GM23338 (cell line): ENCODE measurements at regions not wholly inside any gene's neighbourhood (a gene's known extent, or its start where the extent isn't known, plus 50 kb on each side); places are given as distances from the start of the nearest gene placed in this dataset.

Experiments used
- ATAC-seq: fragments of 200-7000 bp; cut with Tn5 transposase; 3 replicates; pipeline ENCODE4 v1.9.1; 2020
- DNase-seq: peaks from one replicate; pipeline ENCODE4 v3.0.0-alpha.2; 2015; ENCODE audit warnings: low spot score
- H2AFZ ChIP-seq: fragments of 200-600 bp; sonication (generic); 2 replicates; pipeline ENCODE4 v1.8.0; 2016; ENCODE audit warnings: antibody characterized with exemption, mild to moderate bottlenecking, moderate library complexity
- H3F3A ChIP-seq: fragments of 200-600 bp; sonication (generic); replicated peaks from 2 replicates; pipeline ENCODE4 v1.8.0; 2017; ENCODE audit warnings: antibody characterized with exemption, mixed run types, low read depth
- H3K27ac ChIP-seq: fragments of 200-600 bp; sonication (generic); 2 replicates; pipeline ENCODE4 v1.6.1; 2016; ENCODE audit warnings: low read depth
- H3K27me3 ChIP-seq: fragments of 200-600 bp; sonication (generic); 2 replicates; pipeline ENCODE4 v1.8.0; 2016; ENCODE audit warnings: mild to moderate bottlenecking, mixed run types, moderate library complexity; ENCODE audit not compliant: insufficient read depth
- H3K36me3 ChIP-seq: fragments of 200-600 bp; sonication (generic); 2 replicates; pipeline ENCODE4 v1.8.0; 2016; ENCODE audit warnings: mild to moderate bottlenecking; ENCODE audit not compliant: insufficient read depth
- H3K4me1 ChIP-seq: fragments of 200-600 bp; sonication (generic); 2 replicates; pipeline ENCODE4 v1.8.0; 2016; ENCODE audit warnings: mild to moderate bottlenecking, moderate library complexity; ENCODE audit not compliant: insufficient read depth
- H3K4me2 ChIP-seq: fragments of 200-600 bp; sonication (generic); 2 replicates; pipeline ENCODE4 v1.7.1; 2017; ENCODE audit warnings: mixed run types
- H3K4me3 ChIP-seq: fragments of 200-600 bp; sonication (generic); 2 replicates; pipeline ENCODE4 v1.6.1; 2016; ENCODE audit warnings: mixed run types
- H3K79me2 ChIP-seq: fragments of 200-600 bp; sonication (generic); replicated peaks from 2 replicates; pipeline ENCODE4 v1.8.0; 2017; ENCODE audit warnings: mild to moderate bottlenecking; ENCODE audit not compliant: insufficient read depth
- H3K9me2 ChIP-seq: fragments of 200-600 bp; sonication (generic); 2 replicates; pipeline ENCODE4 v1.8.0; 2017; ENCODE audit not compliant: insufficient read depth
- H4K20me1 ChIP-seq: fragments of 200-600 bp; sonication (generic); replicated peaks from 2 replicates; pipeline ENCODE4 v1.8.0; 2017; ENCODE audit warnings: mild to moderate bottlenecking; ENCODE audit not compliant: insufficient read depth
- H3K27ac Mint-ChIP-seq: 2 replicates; pipeline ENCODE4 v1.8.0; 2020; ENCODE audit warnings: inconsistent platforms, mild to moderate bottlenecking, moderate library complexity, mixed read lengths
- H3K27me3 Mint-ChIP-seq: 3 replicates; pipeline ENCODE4 v1.8.0; 2022; ENCODE audit warnings: low read depth, mild to moderate bottlenecking, moderate library complexity, mixed read lengths, inconsistent platforms; ENCODE audit not compliant: insufficient read depth, poor library complexity
- H3K36me3 Mint-ChIP-seq: 3 replicates; pipeline ENCODE4 v1.8.0; 2021; ENCODE audit warnings: low read depth, mild to moderate bottlenecking, inconsistent platforms, moderate library complexity, mixed read lengths
- H3K4me1 Mint-ChIP-seq: 3 replicates; pipeline ENCODE4 v1.8.0; 2020; ENCODE audit warnings: mild to moderate bottlenecking, inconsistent platforms, mixed read lengths
- H3K4me3 Mint-ChIP-seq: 3 replicates; pipeline ENCODE4 v1.8.0; 2021; ENCODE audit warnings: moderate library complexity, mild to moderate bottlenecking, inconsistent platforms, mixed read lengths
- H3K9me3 Mint-ChIP-seq: 3 replicates; pipeline ENCODE4 v1.8.0; 2020; ENCODE audit warnings: moderate library complexity, mild to moderate bottlenecking, inconsistent platforms, mixed read lengths
- CREB1 ChIP-seq: fragments of 250-450 bp; sonication (Bioruptor Pico); IDR thresholded peaks from 2 replicates; pipeline ENCODE4 v1.5.0; 2020; ENCODE audit warnings: low read depth, mild to moderate bottlenecking, moderate library complexity
- ETS1 ChIP-seq: IDR thresholded peaks from 2 replicates; pipeline ENCODE4 v1.6.1; 2016; ENCODE audit warnings: antibody characterized with exemption
- EZH2 ChIP-seq: fragments of 200-600 bp; sonication (generic); IDR thresholded peaks from one replicate; pipeline ENCODE4 v1.8.0; 2017; ENCODE audit warnings: antibody characterized with exemption, mild to moderate bottlenecking, low read depth; ENCODE audit not compliant: unreplicated experiment
- EZH2phosphoT487 ChIP-seq: fragments of 200-600 bp; sonication (generic); IDR thresholded peaks from one replicate; pipeline ENCODE4 v1.8.1; 2018; ENCODE audit warnings: antibody characterized with exemption; ENCODE audit not compliant: unreplicated experiment
- JUNB ChIP-seq: IDR thresholded peaks from one replicate; pipeline ENCODE4 v1.6.1; 2016; ENCODE audit warnings: antibody characterized with exemption; ENCODE audit not compliant: unreplicated experiment
- NANOG ChIP-seq: IDR thresholded peaks from 2 replicates; pipeline ENCODE4 v1.6.1; 2016; ENCODE audit warnings: antibody characterized with exemption, borderline replicate concordance
- POLR2AphosphoS5 ChIP-seq: IDR thresholded peaks from 2 replicates; pipeline ENCODE4 v1.6.1; 2016; ENCODE audit warnings: antibody characterized with exemption, low read depth
- REST ChIP-seq: IDR thresholded peaks from one replicate; pipeline ENCODE4 v1.6.1; 2018; ENCODE audit warnings: antibody characterized with exemption; ENCODE audit not compliant: unreplicated experiment
- STAT1 ChIP-seq: IDR thresholded peaks from one replicate; pipeline ENCODE4 v1.6.1; 2016; ENCODE audit warnings: antibody characterized with exemption; ENCODE audit not compliant: unreplicated experiment
- ZNF331 ChIP-seq: fragments of 250-450 bp; sonication (Bioruptor Pico); IDR thresholded peaks from 2 replicates; pipeline ENCODE4 v1.5.0; 2020; ENCODE audit warnings: low read depth, mild to moderate bottlenecking, moderate library complexity
- ZNF462 ChIP-seq: fragments of 250-450 bp; sonication (Bioruptor Pico); IDR thresholded peaks from 2 replicates; pipeline ENCODE4 v1.5.0; 2020; ENCODE audit warnings: mild to moderate bottlenecking, moderate library complexity

- ATAC-seq: no peak
- Histone ChIP-seq H3F3A (no peaks in the 10 kb centered on the region), H3K79me2 (no peaks in the 10 kb centered on the region), H3K9me2 (no peaks in the 10 kb centered on the region), H3K27me3 (no peaks in the 10 kb centered on the region), H3K4me3 (no peak overlapping the region), H4K20me1 (no peaks in the 10 kb centered on the region), H3K4me2 (no peak overlapping the region), H3K36me3 (no peaks in the 10 kb centered on the region), H3K27ac (no peak overlapping the region), H3K4me1 (0 out of 2 replicates have a peak, but pooled peaks cover 4% of the 10 kb centered on the region), H2AFZ (no peak overlapping the region)
- Mint-ChIP-seq H3K9me3 (no peaks in the 10 kb centered on the region), H3K36me3 (no peaks in the 10 kb centered on the region), H3K27ac (no peak overlapping the region), H3K4me1 (peaks cover 7% of the 10 kb centered on the region), H3K4me3 (no peak overlapping the region), H3K27me3 (no peaks in the 10 kb centered on the region)
- DNase-seq: no peak
- no peak for TF ChIP-seq EZH2
Measured at GRCh38 chr1:121444096-121444495, 259.3 kb downstream of the SRGAP2C start.

GRCh38 chr1:121445679-121446078 lies 260.9 kb downstream of the SRGAP2C start:
- Mint-ChIP-seq H3K4me1 (peaks cover 7% of the 10 kb centered on the region), H3K36me3 (no peaks in the 10 kb centered on the region), H3K27me3 (no peaks in the 10 kb centered on the region), H3K27ac (no peak overlapping the region), H3K4me3 (no peak overlapping the region), H3K9me3 (no peaks in the 10 kb centered on the region)
- ATAC-seq (no peak), DNase-seq (no peak)
- Histone ChIP-seq H3K27ac (no peak overlapping the region), H3K9me2 (no peaks in the 10 kb centered on the region), H3K4me3 (no peak overlapping the region), H3F3A (no peaks in the 10 kb centered on the region), H3K4me2 (no peak overlapping the region), H3K79me2 (no peaks in the 10 kb centered on the region), H3K36me3 (no peaks in the 10 kb centered on the region), H3K4me1 (0 out of 2 replicates have a peak, but pooled peaks cover 4% of the 10 kb centered on the region), H4K20me1 (no peaks in the 10 kb centered on the region), H2AFZ (no peak overlapping the region), H3K27me3 (no peaks in the 10 kb centered on the region)
- TF ChIP-seq EZH2phosphoT487: no peak
- no peak for TF ChIP-seq ETS1
- no peak for TF ChIP-seq STAT1
- TF ChIP-seq REST: no peak
- TF ChIP-seq JUNB: no peak
- no peak for TF ChIP-seq POLR2AphosphoS5
- no peak for TF ChIP-seq CREB1 (CRISPR knock-in tag)
- TF ChIP-seq ZNF331: no peak
- TF ChIP-seq EZH2: no peak
- TF ChIP-seq ZNF462 (CRISPR knock-in tag): no peak
- no peak for TF ChIP-seq NANOG
